Endothelial cell of umbilical vein (primary cell): ENCODE measurements at regions not wholly inside any gene's neighbourhood (a gene's known extent, or its start where the extent isn't known, plus 50 kb on each side); places are given as distances from the start of the nearest gene placed in this dataset.

Experiments used
- BruUV-seq: library from RNA; stranded (reverse); fragments of 400-500 nt; replicated peaks from 2 replicates; lab custom pipeline; 2021; lab: Mats Ljungman, UMichigan
- CTCF ChIA-PET: fragments of 300-600, 350-600 bp; sonication (Branson Sonifier 250); formaldehyde crosslinking; loops from one replicate; lab custom pipeline; 2021; ENCODE audit warnings: antibody characterized with exemption, inconsistent platforms; lab: Charles Lee
- POLR2A ChIA-PET: fragments of 300-600, 350-600 bp; sonication (Branson Sonifier 250); formaldehyde crosslinking; loops from one replicate; lab custom pipeline; 2021; ENCODE audit warnings: antibody characterized with exemption, inconsistent platforms; lab: Charles Lee
- DNase-seq: peaks from one replicate; pipeline ENCODE4 v3.0.0-alpha.2; 2011; ENCODE audit warnings: low read depth, low spot score
- FAIRE-seq: peaks from 2 replicates; lab custom pipeline; 2011; peaks lifted over from hg19 to GRCh38; lab: Jason Lieb, UNC
- H2AFZ ChIP-seq: 2 replicates; pipeline ENCODE4 v1.6.0; 2012; ENCODE audit warnings: low read depth, low read length, control low read depth, inconsistent platforms
- H3K27ac ChIP-seq: 2 replicates; pipeline ENCODE4 v1.5.1; 2011; ENCODE audit warnings: low read depth, mild to moderate bottlenecking, control low read depth, low read length, moderate library complexity; ENCODE audit not compliant: insufficient read depth
- H3K27me3 ChIP-seq, 2 experiments: 2 replicates each; pipeline versions ENCODE4 v1.6.0 to v1.6.1; 2011; ENCODE audit warnings: low read length in 2 of 2, mixed read lengths in 1 of 2; ENCODE audit not compliant: control insufficient read depth in 2 of 2, insufficient read depth in 2 of 2
- H3K36me3 ChIP-seq, 2 experiments: 2 replicates in 1 of 2; 3 replicates in 1 of 2; pipeline ENCODE4 v1.5.1; 2011; ENCODE audit warnings: low read length in 2 of 2, mild to moderate bottlenecking in 1 of 2, moderate library complexity in 1 of 2; ENCODE audit not compliant: control insufficient read depth in 2 of 2, insufficient read depth in 2 of 2; ENCODE audit errors: extremely low read depth in 1 of 2
- H3K4me1 ChIP-seq: 3 replicates; pipeline ENCODE4 v1.5.1; 2011; ENCODE audit warnings: mild to moderate bottlenecking, low read length; ENCODE audit not compliant: control insufficient read depth, insufficient read depth; ENCODE audit errors: extremely low read depth
- H3K4me2 ChIP-seq: 2 replicates; pipeline ENCODE4 v1.6.1; 2011; ENCODE audit warnings: low read length, control low read depth, mixed read lengths; ENCODE audit not compliant: insufficient read depth
- H3K4me3 ChIP-seq, 3 experiments: fragments of 200-600 bp in 1 of 3; sonication (generic), shearing (Covaris generic) in 1 of 3; replicated peaks in 1 of 3; 2 replicates each; pipeline ENCODE4 v1.5.1; 2011 to 2016; ENCODE audit warnings: control low read depth in 3 of 3, low read length in 3 of 3, mild to moderate bottlenecking in 2 of 3, inconsistent platforms in 1 of 3, low read depth in 1 of 3, moderate library complexity in 1 of 3; ENCODE audit not compliant: insufficient read depth in 1 of 3
- H3K79me2 ChIP-seq: 2 replicates; pipeline ENCODE4 v1.6.0; 2012; ENCODE audit warnings: low read length, inconsistent platforms; ENCODE audit not compliant: control insufficient read depth, insufficient read depth
- H3K9ac ChIP-seq: replicated peaks from 2 replicates; pipeline ENCODE3; 2011; ENCODE audit warnings: low read length, control low read depth; ENCODE audit not compliant: insufficient read depth; ENCODE audit errors: extremely low read depth
- H3K9me1 ChIP-seq: replicated peaks from 3 replicates; pipeline ENCODE4 v1.6.0; 2011; ENCODE audit warnings: mild to moderate bottlenecking, low read length; ENCODE audit not compliant: control insufficient read depth, insufficient read depth; ENCODE audit errors: extremely low read depth
- H3K9me3 ChIP-seq: replicated peaks from 2 replicates; pipeline ENCODE4 v1.5.1; 2012; ENCODE audit warnings: low read length, inconsistent platforms; ENCODE audit not compliant: control insufficient read depth, insufficient read depth
- H4K20me1 ChIP-seq: replicated peaks from 2 replicates; pipeline ENCODE3; 2011; ENCODE audit warnings: mild to moderate bottlenecking, low read length; ENCODE audit not compliant: control insufficient read depth, insufficient read depth; ENCODE audit errors: extremely low read depth
- CTCF ChIP-seq, 2 donors: IDR thresholded peaks; 1 replicate in 1 of 2; 2 replicates in 1 of 2; pipeline ENCODE4 v1.5.1; 2011; ENCODE audit warnings: low read length in 2 of 2, mild to moderate bottlenecking in 2 of 2, moderate library complexity in 2 of 2, control low read depth in 1 of 2, inconsistent platforms in 1 of 2, low read depth in 1 of 2; ENCODE audit not compliant: insufficient read depth in 1 of 2; ENCODE audit errors: extremely low read depth in 1 of 2
- EZH2 ChIP-seq: IDR thresholded peaks from 2 replicates; pipeline ENCODE4 v1.6.1; 2012; ENCODE audit warnings: borderline replicate concordance, low read depth, mild to moderate bottlenecking, moderate library complexity, low read length, inconsistent platforms; ENCODE audit not compliant: severe bottlenecking
- FOS ChIP-seq: IDR thresholded peaks from 2 replicates; pipeline ENCODE4 v1.6.1; 2011; ENCODE audit warnings: mild to moderate bottlenecking, low read length, moderate library complexity, borderline replicate concordance; ENCODE audit not compliant: insufficient read depth
- GATA2 ChIP-seq: IDR thresholded peaks from 2 replicates; pipeline ENCODE4 v1.7.0; 2011; ENCODE audit warnings: low read depth, mild to moderate bottlenecking, moderate library complexity, mixed read lengths, low read length; ENCODE audit not compliant: insufficient read length, insufficient read depth
- JUN ChIP-seq: IDR thresholded peaks from 2 replicates; pipeline ENCODE4 v1.6.1; 2011; ENCODE audit warnings: borderline replicate concordance, low read depth; ENCODE audit not compliant: insufficient read length, insufficient read depth
- MAX ChIP-seq: IDR thresholded peaks from 2 replicates; pipeline ENCODE4 v1.6.1; 2011; ENCODE audit not compliant: insufficient read depth, insufficient read length
- MYC ChIP-seq: IDR thresholded peaks from one replicate; pipeline ENCODE4 v1.6.1; 2011; ENCODE audit warnings: mild to moderate bottlenecking, low read depth, low read length
- POLR2A ChIP-seq: IDR thresholded peaks from 2 replicates; pipeline ENCODE4 v1.6.1; 2012; ENCODE audit warnings: low read depth, mild to moderate bottlenecking, control low read depth, low read length
- POLR2AphosphoS5 ChIP-seq: IDR thresholded peaks from 2 replicates; pipeline ENCODE4 v1.6.1; 2012; ENCODE audit warnings: low read depth, mild to moderate bottlenecking, control low read depth, low read length, moderate library complexity; ENCODE audit not compliant: insufficient read depth
- dilution Hi-C: fragments of 300-500 bp; cut with MboI; formaldehyde crosslinking; loops from one replicate; pipeline ENCODE4 v1.15.0; 2019; ENCODE audit warnings: low sequenced_read_pairs; ENCODE audit not compliant: extremely low pct_ligation_motif_present
- intact Hi-C: fragments of 100-400 bp; cut with micrococcal nuclease; formaldehyde crosslinking; loops from one replicate; pipeline ENCODE4 v1.10.0; 2022

- intact Hi-C loops = no loop called here
- no peaks in the 10 kb centered on the region for H3K9me1 ChIP-seq
- H3K4me2 ChIP-seq = no peak overlapping the region
- POLR2A ChIA-PET = no interaction called here
- no peak overlapping the region for H3K4me3 ChIP-seq
- H3K27me3 ChIP-seq = no peaks in the 10 kb centered on the region
- no peaks in the 10 kb centered on the region for H3K4me1 ChIP-seq
- no peaks in the 10 kb centered on the region for H3K36me3 ChIP-seq
- no peaks in the 10 kb centered on the region for H4K20me1 ChIP-seq
- H3K79me2 ChIP-seq = no peaks in the 10 kb centered on the region
- no peaks in the 10 kb centered on the region for H3K9me3 ChIP-seq
- no peak overlapping the region for H3K27ac ChIP-seq
- DNase-seq (peak; percentile 35), FAIRE-seq (no peak)
- TF ChIP-seq GATA2 (no peak), POLR2AphosphoS5 (no peak), EZH2 (no peak), MYC (no peak), POLR2A (no peak), FOS (peak; percentile 18), MAX (no peak), CTCF (IDR thresholded peaks at IDR 0.05; ENCODE audit: extremely low read depth in 1 of 2, insufficient read depth in 1 of 2, low read depth in 1 of 2, low read length in 2 of 2) (no peak), JUN (no peak)
- H2AFZ ChIP-seq = no peak overlapping the region
- dilution Hi-C loops = no loop called here
- CTCF ChIA-PET = interaction anchor here (0.6 kb wide), 1 partner anchor 1665 kb away, joined by 5 read pairs; no protein-coding TSS in a partner anchor
- no peak overlapping the region for H3K9ac ChIP-seq
- no TSS peak for BruUV-seq
These were observed 269.6 kb downstream of the MN1 start for GRCh38 chr22:27531782-27532530.
